WERI-Rb-1 (cell line): ENCODE measurements at regions not wholly inside any gene's neighbourhood (a gene's known extent, or its start where the extent isn't known, plus 50 kb on each side); places are given as distances from the start of the nearest gene placed in this dataset.

ENCODE experiments used
- DNase-seq: peaks from one replicate; pipeline ENCODE4 v3.0.0-alpha.2; 2020
- H3K27ac ChIP-seq: fragments of 250-450 bp; sonication (Bioruptor Pico); 2 replicates; pipeline ENCODE4 v1.5.1; 2020; ENCODE audit warnings: mild to moderate bottlenecking, moderate library complexity
- H3K27me3 ChIP-seq: fragments of 250-450 bp; sonication (Bioruptor Pico); 2 replicates; pipeline ENCODE4 v1.5.1; 2021; ENCODE audit warnings: mild to moderate bottlenecking, low read depth, moderate library complexity; ENCODE audit not compliant: insufficient read depth, severe bottlenecking
- H3K36me3 ChIP-seq: fragments of 250-450 bp; sonication (Bioruptor Pico); 2 replicates; pipeline ENCODE4 v1.5.1; 2020; ENCODE audit warnings: mild to moderate bottlenecking, moderate library complexity
- H3K4me3 ChIP-seq: 2 replicates; pipeline ENCODE4 v1.5.1; 2011; ENCODE audit warnings: low read depth, mild to moderate bottlenecking, control low read depth, low read length
- H3K9me3 ChIP-seq: fragments of 250-450 bp; sonication (Bioruptor Pico); 2 replicates; pipeline ENCODE4 v1.5.1; 2021; ENCODE audit warnings: mild to moderate bottlenecking, moderate library complexity; ENCODE audit not compliant: severe bottlenecking
- TF ChIP-seq, protein P1 (sequence below): IDR thresholded peaks from 2 replicates; pipeline ENCODE4 v1.5.1; 2011; ENCODE audit warnings: low read depth, mild to moderate bottlenecking, control low read depth, inconsistent platforms, low read length

DNA sequence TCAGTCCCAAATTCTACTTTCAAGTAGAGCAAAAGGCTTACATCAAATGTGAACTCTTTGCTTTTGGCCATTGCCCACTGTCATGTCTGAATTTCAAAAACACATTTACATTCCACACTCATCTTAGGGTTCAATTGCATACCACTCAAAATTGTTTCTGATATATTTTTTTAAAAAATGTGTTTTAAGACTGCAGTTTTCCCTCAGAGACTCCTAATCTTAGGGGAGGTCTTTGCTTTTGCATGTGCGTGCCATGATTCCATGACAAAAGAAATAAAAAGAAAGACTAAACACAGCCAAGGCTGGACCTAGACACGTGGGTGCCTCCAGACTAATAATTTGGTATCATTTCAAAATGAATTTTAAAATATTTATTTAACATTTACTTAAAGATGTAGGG is 396.8 kb upstream of the RASGRP1 start:
- no peaks in the 10 kb centered on the region for H3K36me3 ChIP-seq
- H3K4me3 ChIP-seq, result no peak overlapping the region
- H3K27me3 ChIP-seq, result no peaks in the 10 kb centered on the region
- no peak for DNase-seq
- no peaks in the 10 kb centered on the region for H3K9me3 ChIP-seq
- no peak overlapping the region for H3K27ac ChIP-seq
- TF ChIP-seq, protein P1, sequence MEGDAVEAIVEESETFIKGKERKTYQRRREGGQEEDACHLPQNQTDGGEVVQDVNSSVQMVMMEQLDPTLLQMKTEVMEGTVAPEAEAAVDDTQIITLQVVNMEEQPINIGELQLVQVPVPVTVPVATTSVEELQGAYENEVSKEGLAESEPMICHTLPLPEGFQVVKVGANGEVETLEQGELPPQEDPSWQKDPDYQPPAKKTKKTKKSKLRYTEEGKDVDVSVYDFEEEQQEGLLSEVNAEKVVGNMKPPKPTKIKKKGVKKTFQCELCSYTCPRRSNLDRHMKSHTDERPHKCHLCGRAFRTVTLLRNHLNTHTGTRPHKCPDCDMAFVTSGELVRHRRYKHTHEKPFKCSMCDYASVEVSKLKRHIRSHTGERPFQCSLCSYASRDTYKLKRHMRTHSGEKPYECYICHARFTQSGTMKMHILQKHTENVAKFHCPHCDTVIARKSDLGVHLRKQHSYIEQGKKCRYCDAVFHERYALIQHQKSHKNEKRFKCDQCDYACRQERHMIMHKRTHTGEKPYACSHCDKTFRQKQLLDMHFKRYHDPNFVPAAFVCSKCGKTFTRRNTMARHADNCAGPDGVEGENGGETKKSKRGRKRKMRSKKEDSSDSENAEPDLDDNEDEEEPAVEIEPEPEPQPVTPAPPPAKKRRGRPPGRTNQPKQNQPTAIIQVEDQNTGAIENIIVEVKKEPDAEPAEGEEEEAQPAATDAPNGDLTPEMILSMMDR, result no peak

DNA sequence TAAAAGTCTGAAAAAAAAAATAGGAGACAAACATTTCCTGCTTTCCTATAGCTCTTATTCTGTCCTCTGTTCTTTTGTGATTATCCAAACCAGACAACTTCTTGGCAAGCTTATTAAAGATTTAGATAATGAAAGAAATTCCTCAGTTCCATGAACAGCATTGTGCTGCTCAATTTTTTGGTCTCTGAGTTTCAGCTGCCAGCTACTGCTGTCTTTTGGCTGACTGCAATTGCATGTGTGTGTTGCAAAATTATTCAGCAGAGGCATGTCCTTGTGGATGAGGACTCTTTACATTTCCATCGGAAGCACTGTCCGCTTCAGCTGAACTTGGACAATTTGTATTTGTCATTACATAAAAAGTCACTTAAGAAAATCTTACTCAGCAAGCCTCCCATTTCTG is 397.3 kb upstream of the RASGRP1 start:
- no peak for DNase-seq
- Histone ChIP-seq H3K27me3 (no peaks in the 10 kb centered on the region), H3K9me3 (no peaks in the 10 kb centered on the region), H3K36me3 (no peaks in the 10 kb centered on the region), H3K4me3 (no peak overlapping the region), H3K27ac (no peak overlapping the region)
- TF ChIP-seq, protein P1, result no peak

DNA sequence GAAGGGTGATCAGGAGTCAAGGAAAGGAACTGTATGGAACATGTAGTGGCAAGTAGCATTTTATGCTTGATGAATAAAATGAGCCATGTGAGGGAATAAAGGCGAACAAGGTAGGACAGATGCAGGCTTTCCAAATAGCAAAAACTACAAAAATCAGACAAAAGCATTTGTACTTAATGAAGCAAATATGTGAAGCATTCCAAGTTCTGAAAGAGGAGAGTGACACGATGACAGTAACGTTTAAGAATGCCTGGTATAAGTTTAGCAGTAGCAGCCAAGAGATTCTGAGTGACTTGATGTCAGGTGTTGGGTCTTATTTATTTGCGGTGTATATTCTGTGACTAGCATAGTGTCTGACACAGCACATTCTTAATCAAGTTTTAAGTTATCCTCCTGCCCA is 408.2 kb upstream of the RASGRP1 start:
- no peak for DNase-seq
- TF ChIP-seq, protein P1, result no peak
- no peak overlapping the region for H3K4me3 ChIP-seq
- no peaks in the 10 kb centered on the region for H3K36me3 ChIP-seq
- H3K9me3 ChIP-seq, result no peaks in the 10 kb centered on the region
- H3K27ac ChIP-seq, result no peak overlapping the region
- no peaks in the 10 kb centered on the region for H3K27me3 ChIP-seq

DNA sequence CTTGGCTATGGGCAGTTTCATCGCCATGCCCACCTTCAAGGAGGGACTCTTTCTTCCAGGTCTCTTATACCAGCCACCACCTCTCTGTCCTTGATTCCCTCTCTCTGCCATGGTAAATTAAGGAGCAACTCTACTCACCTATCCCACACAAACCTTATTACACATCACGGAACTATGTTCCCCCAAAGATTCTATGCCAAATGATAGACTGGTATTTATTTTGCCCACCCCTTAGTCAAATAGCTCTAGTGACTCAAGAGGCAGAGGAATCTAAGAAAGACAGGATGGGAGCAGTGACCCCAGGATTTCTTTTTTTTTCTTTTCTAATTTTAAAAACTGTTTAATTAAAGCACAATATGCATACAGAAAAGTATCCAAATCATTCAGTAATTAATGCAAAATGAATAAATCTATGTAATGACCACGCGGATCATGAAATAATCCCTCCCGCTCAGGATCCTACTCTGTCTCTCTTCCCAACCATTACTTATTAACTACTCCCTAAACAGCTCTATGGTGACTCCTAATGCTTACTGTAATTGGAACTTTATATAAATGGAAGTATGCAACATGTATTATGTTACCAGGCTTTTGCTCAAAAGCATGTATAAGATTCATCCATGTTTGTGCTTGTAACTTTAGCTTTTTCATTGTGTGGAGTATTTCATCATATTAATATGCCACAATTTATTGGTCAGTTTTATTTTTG is 410.8 kb upstream of the RASGRP1 start:
- DNase-seq, result no peak
- Histone ChIP-seq H3K36me3 (no peaks in the 10 kb centered on the region), H3K4me3 (no peak overlapping the region), H3K27ac (no peak overlapping the region), H3K9me3 (peaks cover 5% of the 10 kb centered on the region), H3K27me3 (no peaks in the 10 kb centered on the region)
- TF ChIP-seq, protein P1, result no peak

DNA sequence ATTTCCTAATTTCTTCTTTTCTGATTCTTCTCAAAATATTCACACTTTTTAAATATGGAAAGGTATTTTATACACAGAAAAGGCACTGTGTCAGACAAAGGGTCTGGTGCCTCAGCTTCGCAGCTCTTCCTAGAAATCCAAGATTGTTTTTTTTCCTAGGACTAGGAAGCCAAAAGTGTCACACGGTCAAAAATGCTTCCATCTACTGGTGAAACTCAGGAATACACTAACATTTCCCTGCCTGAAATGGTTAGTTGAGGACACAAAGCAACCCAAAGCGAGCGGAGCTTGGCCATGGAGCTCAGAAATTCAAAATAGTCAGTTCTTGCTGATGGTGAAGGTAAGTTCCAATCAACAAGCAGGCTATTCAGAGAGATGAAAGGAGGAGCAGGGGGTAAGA is 426.5 kb upstream of the RASGRP1 start:
- TF ChIP-seq, protein P1, result peak; percentile 47; the same call in 1 of the 2 replicates
- Histone ChIP-seq H3K9me3 (no peaks in the 10 kb centered on the region), H3K4me3 (no peak overlapping the region), H3K27ac (no peak overlapping the region), H3K36me3 (no peaks in the 10 kb centered on the region), H3K27me3 (no peaks in the 10 kb centered on the region)
- peak; percentile 8 for DNase-seq

DNA sequence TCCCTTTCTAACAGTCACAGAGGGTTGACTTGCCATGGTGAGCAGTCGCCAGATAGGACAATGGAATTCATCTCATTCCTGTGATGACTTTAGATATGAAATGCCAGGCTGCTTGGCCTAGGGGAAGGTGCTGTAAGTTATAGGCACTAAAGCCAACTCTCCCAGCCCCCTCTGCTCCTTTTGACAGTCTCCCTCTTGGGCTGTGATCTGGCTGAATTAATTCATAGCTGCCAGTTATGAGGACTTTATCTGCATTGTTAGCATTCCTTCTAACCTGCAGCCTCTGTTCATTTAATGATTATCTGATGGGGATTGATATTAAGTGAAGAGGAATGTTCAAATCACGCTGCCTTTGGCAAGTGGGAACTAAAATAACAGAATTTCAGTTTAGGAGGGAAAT is 427.1 kb upstream of the RASGRP1 start:
- no peak for DNase-seq
- no peaks in the 10 kb centered on the region for H3K36me3 ChIP-seq
- no peaks in the 10 kb centered on the region for H3K9me3 ChIP-seq
- H3K4me3 ChIP-seq, result no peak overlapping the region
- H3K27ac ChIP-seq, result no peak overlapping the region
- TF ChIP-seq, protein P1, result no peak
- H3K27me3 ChIP-seq, result no peaks in the 10 kb centered on the region
